Inflammatory macrophage treated with lipopolysaccharide for 4 hours (primary cell): ENCODE measurements at regions not wholly inside any gene's neighbourhood (a gene's known extent, or its start where the extent isn't known, plus 50 kb on each side); places are given as distances from the start of the nearest gene placed in this dataset.

ENCODE experiments used
- DNase-seq: peaks from one replicate; pipeline ENCODE4 v3.0.0-alpha.2; 2020

DNA sequence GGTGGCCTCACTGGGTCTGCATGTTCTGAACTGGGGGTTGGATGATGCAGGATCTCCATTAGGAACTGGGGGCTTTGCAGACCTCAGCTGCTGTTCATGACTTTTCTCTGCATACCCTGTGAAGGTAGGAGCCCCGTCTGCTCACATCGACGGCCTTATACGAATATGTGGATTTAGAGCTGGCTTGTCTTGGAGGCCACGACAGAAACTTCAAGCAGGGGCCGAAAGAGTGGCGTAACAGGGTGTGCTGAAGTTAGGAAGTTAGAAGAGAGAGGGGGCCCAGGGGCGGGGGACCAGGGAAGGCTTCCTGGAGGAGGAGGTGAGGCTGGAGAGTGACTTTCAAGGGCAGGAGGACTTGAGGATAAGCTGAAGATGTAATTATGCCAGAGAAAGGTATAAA lies 144.9 kb downstream of the TSN start:
- DNase-seq, result no peak

- no peak for DNase-seq
Observed at GRCh38 chr2:121902171-121902591, 146.7 kb downstream of the TSN start.

DNA sequence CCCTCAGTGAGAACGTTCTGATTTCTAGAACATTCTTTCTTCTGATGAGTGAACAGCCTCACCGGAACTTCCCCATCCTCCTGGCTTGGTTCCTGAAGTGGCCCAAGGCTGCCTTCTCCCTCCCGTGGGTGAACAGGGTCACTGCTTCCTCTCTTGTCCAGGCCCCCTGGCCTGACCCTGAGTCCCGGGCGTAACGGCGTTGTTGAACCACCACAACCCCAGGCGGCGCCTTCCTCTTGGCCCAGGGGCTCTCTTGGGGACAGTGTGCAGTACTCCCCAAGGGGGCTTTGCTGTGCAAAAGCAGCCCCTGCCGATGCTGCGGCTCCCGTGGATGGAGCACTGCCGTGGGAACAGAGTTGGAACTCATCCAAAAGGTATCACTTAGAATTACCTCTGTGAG lies 147.2 kb downstream of the TSN start:
- no peak for DNase-seq

- no peak for DNase-seq
Observed at GRCh38 chr2:121903037-121903689, 147.7 kb downstream of the TSN start.

GRCh38 chr2:121904656-121905055 lies 149.2 kb downstream of the TSN start:
- DNase-seq, result no peak

GRCh38 chr2:121905201-121905600 lies 149.8 kb downstream of the TSN start:
- no peak for DNase-seq

GRCh38 chr2:121906170-121906569 lies 150.7 kb downstream of the TSN start:
- DNase-seq, result no peak

- DNase-seq, result no peak
Observed at GRCh38 chr2:121907928-121908327, 152.5 kb downstream of the TSN start.

- no peak for DNase-seq
Observed at GRCh38 chr2:121910139-121910538, 154.7 kb downstream of the TSN start.

DNA sequence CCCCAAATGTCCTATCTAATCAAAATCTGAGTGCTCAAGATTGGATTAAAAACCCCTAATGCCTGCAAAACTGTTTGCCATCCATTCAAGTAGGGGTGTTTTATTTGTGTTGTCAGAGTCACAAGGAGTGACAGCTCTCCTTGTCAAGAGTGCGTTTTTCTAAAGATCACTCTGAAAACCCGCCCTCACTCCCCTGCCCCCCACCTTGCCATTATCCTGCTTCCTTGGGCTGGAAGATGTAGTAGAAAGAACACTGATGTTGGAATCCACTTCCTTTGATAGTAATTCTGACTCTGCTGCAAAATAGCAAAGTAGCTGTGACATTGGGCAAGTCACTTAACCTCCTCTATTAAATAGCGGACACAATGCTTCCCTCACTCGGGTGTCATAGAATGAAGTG lies 155.6 kb downstream of the TSN start:
- DNase-seq, result no peak

GRCh38 chr2:121917143-121917542 lies 161.7 kb downstream of the TSN start:
- no peak for DNase-seq

GRCh38 chr2:121918231-121918630 lies 162.8 kb downstream of the TSN start:
- no peak for DNase-seq

DNA sequence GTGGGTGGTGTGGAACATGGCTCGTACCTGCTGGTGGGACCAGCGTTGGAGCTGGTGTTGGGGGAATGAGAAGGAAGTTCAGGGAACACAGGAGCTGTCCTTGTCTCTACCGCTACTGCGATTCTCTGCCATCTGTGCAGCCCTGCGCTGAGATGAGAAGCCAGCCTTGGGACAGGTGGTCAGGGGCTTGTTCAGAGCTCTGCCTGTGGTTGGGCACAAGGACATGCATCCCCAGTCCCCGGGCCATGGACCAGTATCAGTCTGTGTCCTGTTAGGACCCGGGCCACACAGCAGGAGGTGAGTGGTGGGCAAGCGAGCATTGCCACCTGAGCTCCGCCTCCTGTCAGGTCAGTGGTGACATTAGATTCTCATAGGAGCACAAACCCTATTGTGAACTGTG lies 164.4 kb downstream of the TSN start:
- DNase-seq, result no peak

- DNase-seq, result no peak
Observed at GRCh38 chr2:121925466-121925865, 170.0 kb downstream of the TSN start.

DNA sequence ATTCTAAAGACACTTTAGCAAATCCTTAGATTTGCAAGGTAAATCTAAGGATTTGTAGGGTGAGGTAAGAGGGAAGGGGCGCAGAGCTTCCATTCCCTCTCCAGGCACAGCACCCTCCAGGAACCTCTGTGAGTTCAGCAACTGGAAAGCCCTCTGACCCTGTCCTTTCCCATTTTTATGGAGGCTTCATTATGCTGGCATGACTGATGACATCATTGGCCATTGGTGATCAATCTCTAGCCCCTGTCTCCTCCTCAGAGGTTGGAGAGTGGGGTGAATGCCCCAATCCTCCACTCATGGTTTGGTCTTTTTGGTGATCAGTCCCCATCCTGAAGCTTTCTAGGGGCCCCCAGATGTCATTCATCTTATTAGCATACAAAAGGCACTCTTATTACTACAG lies 187.8 kb downstream of the TSN start:
- no peak for DNase-seq

- peak; percentile 20 for DNase-seq
Observed at GRCh38 chr2:121944072-121944831, 188.8 kb downstream of the TSN start.

DNA sequence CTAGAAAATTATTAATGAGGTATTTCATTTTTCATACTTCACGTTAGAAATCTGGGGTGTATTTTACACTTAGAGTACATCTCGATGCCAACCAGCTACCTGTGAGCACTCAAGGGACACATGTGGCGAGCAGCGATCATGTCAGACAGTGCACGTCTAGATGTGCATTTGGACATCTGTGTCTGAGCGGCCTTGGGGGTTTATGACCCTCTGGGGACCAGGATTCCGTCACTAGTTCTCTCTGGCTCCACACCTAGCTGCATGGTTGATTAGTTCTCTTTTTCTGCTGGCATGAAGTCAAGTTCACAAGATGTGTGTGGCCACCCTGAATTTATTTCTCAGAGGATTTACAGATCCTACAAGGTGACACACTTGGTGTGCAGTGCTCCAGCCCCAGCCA lies 192.2 kb downstream of the TSN start:
- no peak for DNase-seq

DNA sequence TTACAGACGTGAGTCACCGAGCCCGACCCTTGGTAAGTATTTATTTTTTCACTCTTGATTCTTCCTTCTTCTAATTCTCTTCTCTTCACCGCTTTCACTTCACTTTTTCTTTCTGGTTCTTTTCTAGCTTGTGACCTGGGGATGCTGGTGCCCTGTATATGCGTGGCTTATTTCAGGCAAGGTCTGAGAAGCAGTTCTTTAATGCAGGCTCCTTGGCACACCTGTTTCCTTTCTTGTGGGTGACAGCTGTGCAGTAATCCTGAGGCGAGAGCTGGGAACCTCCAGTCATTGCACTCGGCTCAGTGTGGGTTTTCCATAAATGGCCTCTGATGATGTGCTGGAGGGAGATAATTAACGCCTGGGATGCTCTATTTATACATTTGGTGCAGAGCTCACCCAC lies 193.8 kb downstream of the TSN start:
- no peak for DNase-seq

DNA sequence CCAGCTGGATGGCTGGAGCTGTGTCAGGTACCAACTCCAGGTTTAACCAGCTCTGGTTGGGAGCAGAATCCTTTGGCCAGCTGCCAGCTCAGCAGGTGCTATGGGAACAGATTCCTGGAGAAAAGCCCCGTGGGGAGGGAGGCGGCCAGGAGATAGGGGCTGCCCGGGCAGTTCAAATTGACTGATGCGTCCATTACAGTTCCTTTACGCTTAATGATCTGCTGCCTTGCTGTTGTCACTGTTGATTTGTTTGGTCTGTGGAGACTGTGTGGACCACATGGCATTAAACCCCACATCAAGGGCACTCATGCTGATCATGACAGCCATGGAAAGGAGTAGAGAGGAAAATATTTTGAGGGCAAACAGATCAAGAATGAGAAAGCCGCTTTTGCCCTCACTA lies 200.0 kb downstream of the TSN start:
- DNase-seq, result no peak

- no peak for DNase-seq
Observed at GRCh38 chr2:121955872-121956271, 200.4 kb downstream of the TSN start.

- no peak for DNase-seq
Observed at GRCh38 chr2:121960251-121960650, 204.8 kb downstream of the TSN start.

DNA sequence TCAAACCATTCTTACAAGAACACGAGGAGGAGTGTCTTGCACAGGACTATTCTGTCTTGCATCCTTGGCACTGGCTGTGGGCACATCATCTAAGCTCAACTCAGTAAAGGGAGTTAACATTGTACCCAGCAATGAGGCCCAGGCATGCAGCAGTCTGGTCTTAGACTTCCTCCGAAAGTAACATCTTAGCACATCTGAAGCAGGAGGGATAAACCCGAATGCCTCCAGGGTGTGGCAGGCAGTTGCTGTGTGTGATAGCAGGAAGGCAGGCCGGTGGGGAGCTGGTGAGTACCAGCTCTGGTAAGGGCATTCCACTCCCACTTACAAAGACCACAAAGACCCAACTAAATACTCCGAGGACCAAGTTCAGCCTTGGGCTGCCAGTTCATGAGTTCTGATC lies 206.3 kb downstream of the TSN start:
- DNase-seq, result no peak

DNA sequence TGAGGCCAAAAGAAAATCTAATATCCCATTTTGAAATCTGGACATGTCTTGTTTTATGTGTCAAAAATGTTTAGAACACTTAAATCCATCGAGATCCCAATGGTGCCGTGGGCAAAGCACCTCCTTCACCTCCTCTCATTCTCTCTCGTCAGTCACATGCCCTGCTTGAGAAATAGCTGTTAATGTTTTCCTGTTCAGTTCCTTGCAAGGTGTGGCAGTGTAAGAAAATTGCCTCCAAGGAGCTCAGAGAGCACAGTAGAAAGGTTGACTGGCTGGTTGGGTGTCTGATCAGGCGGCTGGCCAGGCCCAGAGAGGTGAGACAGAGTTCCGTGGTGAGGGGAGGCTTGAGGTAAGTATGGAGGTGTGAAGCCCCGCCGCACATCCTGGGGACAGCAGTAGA lies 210.2 kb downstream of the TSN start:
- no peak for DNase-seq

- no peak for DNase-seq
Observed at GRCh38 chr2:121966663-121967062, 211.2 kb downstream of the TSN start.

DNA sequence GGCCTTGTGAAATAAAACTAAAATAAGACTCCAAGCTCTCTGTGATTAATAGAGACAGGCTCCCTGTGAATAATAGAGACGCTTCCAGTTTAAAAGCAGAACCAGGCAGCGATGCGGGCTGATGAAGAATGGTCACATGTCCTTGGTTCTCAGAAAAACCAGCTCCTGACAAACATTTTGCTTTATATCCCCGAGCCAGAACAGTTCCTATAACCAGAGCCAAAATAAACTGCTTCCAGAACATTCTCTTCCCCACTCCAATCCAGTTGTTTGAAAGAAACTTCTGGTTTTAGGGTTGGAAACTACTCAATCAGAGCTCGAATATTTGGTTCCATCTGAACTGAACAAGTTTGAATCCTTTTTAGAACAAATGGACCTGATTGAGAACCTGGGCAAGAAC lies 213.7 kb downstream of the TSN start:
- DNase-seq, result peak; percentile 70
